GM12878 (cell line): ENCODE measurements at regions not wholly inside any gene's neighbourhood (a gene's known extent, or its start where the extent isn't known, plus 50 kb on each side); places are given as distances from the start of the nearest gene placed in this dataset.

Experiments used
- CHD2 ChIP-seq: IDR thresholded peaks from 2 replicates; pipeline ENCODE4 v1.6.1; 2011; ENCODE audit warnings: low read depth, low read length, improper control_type of control experiment, borderline replicate concordance
- EZH2 ChIP-seq: IDR thresholded peaks from 2 replicates; pipeline ENCODE4 v1.6.1; 2012; ENCODE audit warnings: low read depth, mild to moderate bottlenecking, control low read depth, inconsistent platforms, low read length, borderline replicate concordance; ENCODE audit not compliant: control insufficient read depth
- IRF4 ChIP-seq: IDR thresholded peaks from 2 replicates; pipeline ENCODE4 v1.6.1; 2011; ENCODE audit warnings: low read depth, low read length
- KLF5 ChIP-seq: fragments of 450-650 bp; IDR thresholded peaks from 2 replicates; pipeline ENCODE4 v1.6.1; 2014; ENCODE audit warnings: mild to moderate bottlenecking; ENCODE audit not compliant: partially characterized antibody
- MTA2 ChIP-seq: fragments of 450-650 bp; IDR thresholded peaks from 2 replicates; pipeline ENCODE4 v1.6.1; 2016; ENCODE audit warnings: low read depth, mild to moderate bottlenecking, moderate library complexity
- POLR2AphosphoS2 ChIP-seq: IDR thresholded peaks from 2 replicates; pipeline ENCODE4 v1.6.1; 2011; ENCODE audit warnings: low read depth, mild to moderate bottlenecking, low read length, improper control_type of control experiment, moderate library complexity
- RBBP5 ChIP-seq: fragments of 200-600 bp; sonication (generic); conservative IDR thresholded peaks from 2 replicates; pipeline ENCODE4 v1.6.1; 2016
- SIN3A ChIP-seq: IDR thresholded peaks from 2 replicates; pipeline ENCODE4 v1.6.1; 2012; ENCODE audit warnings: low read depth, low read length, improper control_type of control experiment
- SUPT20H ChIP-seq: IDR thresholded peaks from 2 replicates; pipeline ENCODE4 v1.6.1; 2011; ENCODE audit warnings: low read depth, mild to moderate bottlenecking, low read length, moderate library complexity, borderline replicate concordance; ENCODE audit not compliant: control insufficient read depth
- TBL1XR1 ChIP-seq: IDR thresholded peaks from 2 replicates; pipeline ENCODE4 v1.6.1; 2012; ENCODE audit warnings: low read depth, low read length, improper control_type of control experiment
- TF ChIP-seq, protein P1 (sequence below), 3 experiments: IDR thresholded peaks in 2 of 3; conservative IDR thresholded peaks in 1 of 3; 2 replicates each; pipeline ENCODE4 v1.5.1; 2011; ENCODE audit warnings: low read depth in 3 of 3, low read length in 3 of 3, mild to moderate bottlenecking in 3 of 3, control low read depth in 2 of 3, moderate library complexity in 2 of 3, inconsistent platforms in 1 of 3, mixed read lengths in 1 of 3; ENCODE audit not compliant: control insufficient read depth in 2 of 3, insufficient read depth in 1 of 3; ENCODE audit errors: extremely low read depth in 1 of 3
- TF ChIP-seq, protein P2 (sequence below): IDR thresholded peaks from 2 replicates; pipeline ENCODE4 v1.6.1; 2012; ENCODE audit warnings: improper control_type of control experiment, low read depth, low read length; ENCODE audit not compliant: insufficient replicate concordance

DNA sequence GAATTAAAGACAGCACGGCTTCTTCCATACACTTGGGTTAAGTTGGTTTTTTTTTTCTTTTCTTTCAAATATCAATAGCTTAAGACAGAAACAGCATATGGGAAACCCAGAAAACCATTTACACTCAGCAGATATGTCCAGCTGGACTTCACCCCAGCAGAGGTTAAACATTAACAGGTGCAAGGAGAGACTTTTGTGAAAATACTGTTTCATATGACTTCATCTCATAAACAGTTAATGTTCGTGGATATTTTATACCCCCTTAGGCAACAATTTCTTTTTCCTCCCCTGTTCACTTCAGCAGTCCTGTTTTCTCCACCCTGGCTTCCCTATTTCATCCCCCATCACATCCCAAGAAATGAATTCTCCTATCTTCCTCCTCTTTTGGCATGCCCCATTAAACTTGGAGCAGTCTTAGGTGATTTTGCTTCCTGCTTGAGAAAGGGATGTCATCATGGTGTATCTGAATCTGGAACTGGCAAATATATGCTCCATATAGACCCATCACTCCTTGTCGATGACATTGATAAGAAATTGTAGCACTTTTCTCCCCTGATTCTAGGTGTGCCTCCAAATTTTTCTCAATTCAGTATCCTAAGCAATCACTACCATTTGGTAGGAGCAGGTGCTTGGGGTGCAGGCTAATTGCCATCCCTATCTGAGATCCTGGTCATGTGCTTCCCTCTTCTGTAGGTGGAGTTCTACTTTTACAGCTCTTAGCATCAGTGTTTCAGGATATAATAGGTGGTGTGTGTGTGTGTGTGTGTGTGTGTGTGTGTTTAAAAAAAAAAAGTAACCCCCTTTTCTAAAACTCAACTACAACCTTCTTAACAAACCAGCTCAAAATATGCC lies 67.9 kb downstream of the BMP4 start:
- TF ChIP-seq, protein P1, sequence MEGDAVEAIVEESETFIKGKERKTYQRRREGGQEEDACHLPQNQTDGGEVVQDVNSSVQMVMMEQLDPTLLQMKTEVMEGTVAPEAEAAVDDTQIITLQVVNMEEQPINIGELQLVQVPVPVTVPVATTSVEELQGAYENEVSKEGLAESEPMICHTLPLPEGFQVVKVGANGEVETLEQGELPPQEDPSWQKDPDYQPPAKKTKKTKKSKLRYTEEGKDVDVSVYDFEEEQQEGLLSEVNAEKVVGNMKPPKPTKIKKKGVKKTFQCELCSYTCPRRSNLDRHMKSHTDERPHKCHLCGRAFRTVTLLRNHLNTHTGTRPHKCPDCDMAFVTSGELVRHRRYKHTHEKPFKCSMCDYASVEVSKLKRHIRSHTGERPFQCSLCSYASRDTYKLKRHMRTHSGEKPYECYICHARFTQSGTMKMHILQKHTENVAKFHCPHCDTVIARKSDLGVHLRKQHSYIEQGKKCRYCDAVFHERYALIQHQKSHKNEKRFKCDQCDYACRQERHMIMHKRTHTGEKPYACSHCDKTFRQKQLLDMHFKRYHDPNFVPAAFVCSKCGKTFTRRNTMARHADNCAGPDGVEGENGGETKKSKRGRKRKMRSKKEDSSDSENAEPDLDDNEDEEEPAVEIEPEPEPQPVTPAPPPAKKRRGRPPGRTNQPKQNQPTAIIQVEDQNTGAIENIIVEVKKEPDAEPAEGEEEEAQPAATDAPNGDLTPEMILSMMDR (IDR thresholded peaks at IDR 0.05 in 2 of 3, conservative IDR thresholded peaks at IDR 0.05 in 1 of 3; ENCODE audit: control insufficient read depth in 2 of 3, extremely low read depth in 1 of 3, insufficient read depth in 1 of 3, low read depth in 3 of 3, low read length in 3 of 3), result no peak
- TF ChIP-seq POLR2AphosphoS2 (no peak), TBL1XR1 (no peak), IRF4 (no peak), RBBP5 (no peak), MTA2 (no peak), EZH2 (no peak), KLF5 (no peak), CHD2 (no peak), SIN3A (no peak), SUPT20H (no peak)
- TF ChIP-seq, protein P2, sequence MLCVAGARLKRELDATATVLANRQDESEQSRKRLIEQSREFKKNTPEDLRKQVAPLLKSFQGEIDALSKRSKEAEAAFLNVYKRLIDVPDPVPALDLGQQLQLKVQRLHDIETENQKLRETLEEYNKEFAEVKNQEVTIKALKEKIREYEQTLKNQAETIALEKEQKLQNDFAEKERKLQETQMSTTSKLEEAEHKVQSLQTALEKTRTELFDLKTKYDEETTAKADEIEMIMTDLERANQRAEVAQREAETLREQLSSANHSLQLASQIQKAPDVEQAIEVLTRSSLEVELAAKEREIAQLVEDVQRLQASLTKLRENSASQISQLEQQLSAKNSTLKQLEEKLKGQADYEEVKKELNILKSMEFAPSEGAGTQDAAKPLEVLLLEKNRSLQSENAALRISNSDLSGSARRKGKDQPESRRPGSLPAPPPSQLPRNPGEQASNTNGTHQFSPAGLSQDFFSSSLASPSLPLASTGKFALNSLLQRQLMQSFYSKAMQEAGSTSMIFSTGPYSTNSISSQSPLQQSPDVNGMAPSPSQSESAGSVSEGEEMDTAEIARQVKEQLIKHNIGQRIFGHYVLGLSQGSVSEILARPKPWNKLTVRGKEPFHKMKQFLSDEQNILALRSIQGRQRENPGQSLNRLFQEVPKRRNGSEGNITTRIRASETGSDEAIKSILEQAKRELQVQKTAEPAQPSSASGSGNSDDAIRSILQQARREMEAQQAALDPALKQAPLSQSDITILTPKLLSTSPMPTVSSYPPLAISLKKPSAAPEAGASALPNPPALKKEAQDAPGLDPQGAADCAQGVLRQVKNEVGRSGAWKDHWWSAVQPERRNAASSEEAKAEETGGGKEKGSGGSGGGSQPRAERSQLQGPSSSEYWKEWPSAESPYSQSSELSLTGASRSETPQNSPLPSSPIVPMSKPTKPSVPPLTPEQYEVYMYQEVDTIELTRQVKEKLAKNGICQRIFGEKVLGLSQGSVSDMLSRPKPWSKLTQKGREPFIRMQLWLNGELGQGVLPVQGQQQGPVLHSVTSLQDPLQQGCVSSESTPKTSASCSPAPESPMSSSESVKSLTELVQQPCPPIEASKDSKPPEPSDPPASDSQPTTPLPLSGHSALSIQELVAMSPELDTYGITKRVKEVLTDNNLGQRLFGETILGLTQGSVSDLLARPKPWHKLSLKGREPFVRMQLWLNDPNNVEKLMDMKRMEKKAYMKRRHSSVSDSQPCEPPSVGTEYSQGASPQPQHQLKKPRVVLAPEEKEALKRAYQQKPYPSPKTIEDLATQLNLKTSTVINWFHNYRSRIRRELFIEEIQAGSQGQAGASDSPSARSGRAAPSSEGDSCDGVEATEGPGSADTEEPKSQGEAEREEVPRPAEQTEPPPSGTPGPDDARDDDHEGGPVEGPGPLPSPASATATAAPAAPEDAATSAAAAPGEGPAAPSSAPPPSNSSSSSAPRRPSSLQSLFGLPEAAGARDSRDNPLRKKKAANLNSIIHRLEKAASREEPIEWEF, result no peak
